GM12878 (cell line): ENCODE measurements at regions not wholly inside any gene's neighbourhood (a gene's known extent, or its start where the extent isn't known, plus 50 kb on each side); places are given as distances from the start of the nearest gene placed in this dataset.

Experiments
- ATAC-seq: fragments of 200-7000 bp; cut with Tn5 transposase; 3 replicates; pipeline ENCODE4 v1.9.1; 2020; ENCODE audit warnings: mild to moderate bottlenecking, moderate library complexity
- BruUV-seq: library from RNA; stranded (reverse); fragments of 400-500 nt; replicated peaks from 2 replicates; lab custom pipeline; 2021; lab: Mats Ljungman, UMichigan
- CTCF ChIA-PET: fragments of 300-600 bp; sonication (Branson Sonifier 250); formaldehyde crosslinking; extraction: SDS; loops from one replicate; lab custom pipeline; 2021; ENCODE audit warnings: inconsistent platforms; lab: Yijun Ruan, JAX
- POLR2A ChIA-PET: fragments of 350-600 bp; formaldehyde crosslinking; extraction: SDS; loops from one replicate; lab custom pipeline; 2021; ENCODE audit warnings: inconsistent platforms; lab: Charles Lee
- RAD21 ChIA-PET: fragments of 300-600 bp; sonication (Branson Sonifier 250); formaldehyde crosslinking; loops from one replicate; lab custom pipeline; 2023; ENCODE audit warnings: antibody characterized with exemption; ENCODE audit not compliant: unreplicated experiment; lab: Charles Lee
- SMC1A ChIA-PET: fragments of 300-600 bp; sonication (Branson Sonifier 250); formaldehyde crosslinking; loops from one replicate; lab custom pipeline; 2023; ENCODE audit not compliant: unreplicated experiment, uncharacterized antibody; lab: Charles Lee
- DNase-seq: peaks from one replicate; pipeline ENCODE4 v3.0.0-alpha.2; 2011; ENCODE audit warnings: low read depth, low spot score
- FAIRE-seq: peaks from 3 replicates; lab custom pipeline; 2011; peaks lifted over from hg19 to GRCh38; lab: Jason Lieb, UNC
- H2AFZ ChIP-seq: 2 replicates; pipeline ENCODE4 v1.6.0; 2011; ENCODE audit warnings: low read depth, low read length, control low read depth; ENCODE audit not compliant: control insufficient read depth
- H3K27ac ChIP-seq: 2 replicates; pipeline ENCODE4 v1.5.1; 2011; ENCODE audit warnings: control low read depth; ENCODE audit not compliant: control insufficient read depth, insufficient read depth
- H3K27me3 ChIP-seq, 2 experiments: replicated peaks in 1 of 2; 2 replicates each; pipeline versions ENCODE4 v1.6.0 to v1.6.1; 2011; ENCODE audit warnings: low read length in 1 of 2; ENCODE audit not compliant: control insufficient read depth in 2 of 2, insufficient read depth in 2 of 2
- H3K36me3 ChIP-seq, 2 experiments: 2 replicates each; pipeline ENCODE4 v1.5.1; 2011; ENCODE audit warnings: low read length in 1 of 2; ENCODE audit not compliant: control insufficient read depth in 2 of 2, insufficient read depth in 2 of 2
- H3K4me1 ChIP-seq: 2 replicates; pipeline ENCODE4 v1.6.1; 2011; ENCODE audit warnings: mild to moderate bottlenecking, low read length, moderate library complexity, mixed read lengths; ENCODE audit not compliant: control insufficient read depth, insufficient read depth
- H3K4me2 ChIP-seq: 2 replicates; pipeline ENCODE4 v1.6.0; 2011; ENCODE audit warnings: control low read depth; ENCODE audit not compliant: control insufficient read depth, insufficient read depth
- H3K4me3 ChIP-seq: fragments of 200-600 bp; sonication (generic); 2 replicates; pipeline ENCODE4 v1.5.1; 2016
- H3K79me2 ChIP-seq: 2 replicates; pipeline ENCODE4 v1.6.0; 2011; ENCODE audit warnings: low read length; ENCODE audit not compliant: control insufficient read depth, insufficient read depth
- H3K9ac ChIP-seq: 2 replicates; pipeline ENCODE4 v1.8.0; 2011; ENCODE audit warnings: low read length, control low read depth, mixed read lengths; ENCODE audit not compliant: control insufficient read depth, insufficient read depth
- H3K9me3 ChIP-seq: replicated peaks from 3 replicates; pipeline ENCODE4 v1.5.1; 2011; ENCODE audit warnings: mild to moderate bottlenecking, low read length; ENCODE audit not compliant: control insufficient read depth, insufficient read depth
- H4K20me1 ChIP-seq: 2 replicates; pipeline ENCODE4 v1.6.0; 2011; ENCODE audit not compliant: control insufficient read depth, insufficient read depth
- CBX5 ChIP-seq: sonication (generic); IDR thresholded peaks from 2 replicates; pipeline ENCODE4 v1.6.1; 2016; ENCODE audit warnings: low read depth, moderate library complexity, mild to moderate bottlenecking, inconsistent platforms
- CEBPB ChIP-seq, 2 experiments: fragments of 150-350 bp in 1 of 2; IDR thresholded peaks; 2 replicates each; pipeline ENCODE4 v1.6.1; 2012 to 2014; ENCODE audit warnings: low read depth in 2 of 2, low read length in 2 of 2, borderline replicate concordance in 1 of 2, inconsistent platforms in 1 of 2
- CHD2 ChIP-seq: IDR thresholded peaks from 2 replicates; pipeline ENCODE4 v1.6.1; 2011; ENCODE audit warnings: low read depth, low read length, improper control_type of control experiment, borderline replicate concordance
- CHD4 ChIP-seq: fragments of 200-600 bp; sonication (generic); IDR thresholded peaks from 2 replicates; pipeline ENCODE4 v1.6.1; 2016; ENCODE audit warnings: mild to moderate bottlenecking
- EED ChIP-seq: sonication (generic); IDR thresholded peaks from 2 replicates; pipeline ENCODE4 v1.6.1; 2016; ENCODE audit warnings: antibody characterized with exemption, low read depth
- EGR1 ChIP-seq, 2 experiments: IDR thresholded peaks; 1 replicate in 1 of 2; 2 replicates in 1 of 2; pipeline ENCODE4 v1.6.1; 2011 to 2012; ENCODE audit warnings: low read depth in 2 of 2, low read length in 2 of 2, borderline replicate concordance in 1 of 2, mild to moderate bottlenecking in 1 of 2, moderate library complexity in 1 of 2
- EP300 ChIP-seq, 2 experiments: fragments of 150-350 bp in 1 of 2; IDR thresholded peaks; 2 replicates each; pipeline ENCODE4 v1.6.1; 2011 to 2012; ENCODE audit warnings: low read depth in 2 of 2, low read length in 2 of 2, borderline replicate concordance in 1 of 2, improper control_type of control experiment in 1 of 2, inconsistent platforms in 1 of 2; ENCODE audit not compliant: control insufficient read depth in 1 of 2
- FOXM1 ChIP-seq: IDR thresholded peaks from 2 replicates; pipeline ENCODE4 v1.6.1; 2012; ENCODE audit warnings: low read depth, mild to moderate bottlenecking, inconsistent platforms, low read length, moderate library complexity
- RFX5 ChIP-seq: IDR thresholded peaks from 2 replicates; pipeline ENCODE4 v1.6.1; 2011; ENCODE audit warnings: low read depth, low read length, improper control_type of control experiment
- SMAD1 ChIP-seq: fragments of 450-650 bp; IDR thresholded peaks from 2 replicates; pipeline ENCODE4 v1.6.1; 2018; ENCODE audit warnings: mild to moderate bottlenecking, low read depth; ENCODE audit not compliant: partially characterized antibody
- SREBF2 ChIP-seq: IDR thresholded peaks from 2 replicates; pipeline ENCODE4 v1.6.1; 2012; ENCODE audit warnings: mild to moderate bottlenecking, low read length
- STAT1 ChIP-seq: fragments of 450-650 bp; conservative IDR thresholded peaks from 2 replicates; pipeline ENCODE4 v1.6.1; 2014; ENCODE audit warnings: antibody characterized with exemption, mild to moderate bottlenecking
- TAF1 ChIP-seq: IDR thresholded peaks from 2 replicates; pipeline ENCODE4 v1.6.1; 2011; ENCODE audit warnings: mild to moderate bottlenecking, low read depth, low read length, borderline replicate concordance
- TCF12 ChIP-seq: IDR thresholded peaks from 2 replicates; pipeline ENCODE4 v1.6.1; 2011; ENCODE audit warnings: low read depth, mild to moderate bottlenecking, low read length
- ZBED1 ChIP-seq: IDR thresholded peaks from 2 replicates; pipeline ENCODE4 v1.6.1; 2016; ENCODE audit warnings: borderline replicate concordance
- ZNF274 ChIP-seq: IDR thresholded peaks from one replicate; pipeline ENCODE4 v1.8.0; 2011; ENCODE audit not compliant: insufficient read length, insufficient read depth
- WGBS: methylation state at CpG from one replicate; pipeline ENCODE4 v1.1.6; 2016; ENCODE audit warnings: low lambda C conversion rate; ENCODE audit not compliant: insufficient replicate concordance, insufficient coverage; ENCODE audit errors: missing lambda C conversion rate; 5-methylcytosine and 5-hydroxymethylcytosine counted together
- in situ Hi-C: fragments of 300-500 bp; cut with MboI; formaldehyde crosslinking; loops from 9 replicates; pipeline ENCODE4 v1.14.3; 2018; ENCODE audit warnings: mixed read lengths
- intact Hi-C: fragments of 100-400 bp; cut with micrococcal nuclease; formaldehyde crosslinking; loops from one replicate; pipeline ENCODE4 v1.14.2; 2022; ENCODE audit not compliant: unreplicated experiment
- TF ChIP-seq, protein P1 (sequence below): fragments of 450-650 bp; IDR thresholded peaks from 2 replicates; pipeline ENCODE4 v1.6.1; 2018; ENCODE audit warnings: mild to moderate bottlenecking, low read depth, moderate library complexity; ENCODE audit not compliant: partially characterized antibody
- TF ChIP-seq, protein P2 (sequence below): IDR thresholded peaks from 2 replicates; pipeline ENCODE4 v1.6.1; 2011; ENCODE audit warnings: low read depth, low read length, improper control_type of control experiment, borderline replicate concordance
- TF ChIP-seq, protein P3 (sequence below): fragments of 450-650 bp; IDR thresholded peaks from 2 replicates; pipeline ENCODE4 v1.6.1; 2017; ENCODE audit warnings: mild to moderate bottlenecking, moderate library complexity

DNA sequence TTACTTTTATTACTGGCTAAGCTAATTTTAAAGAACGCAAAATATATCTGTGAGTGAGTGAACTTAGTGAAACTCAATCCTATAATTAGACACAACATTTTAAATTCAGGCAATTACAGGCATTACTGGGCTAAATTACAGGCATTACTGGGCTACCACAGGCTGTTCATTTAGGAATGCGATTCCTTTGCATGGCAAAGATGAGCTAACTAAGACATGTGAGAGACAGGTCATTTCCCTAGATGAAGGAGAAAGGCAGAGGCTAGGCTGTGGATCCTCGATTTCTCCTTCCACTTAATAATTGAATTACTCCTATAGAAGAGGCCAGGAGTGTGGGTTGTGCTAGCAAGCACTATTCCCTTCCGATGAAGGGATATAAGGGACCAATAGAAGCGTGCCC lies 429.4 kb upstream of the LMO3 start:
- DNase-seq: no peak

More for the DNA sequence above, 429.4 kb upstream of the LMO3 start:
- Histone ChIP-seq H4K20me1 (no peaks in the 10 kb centered on the region), H3K9ac (no peak overlapping the region), H3K27me3 (no peaks in the 10 kb centered on the region), H3K9me3 (no peaks in the 10 kb centered on the region), H2AFZ (no peak overlapping the region), H3K79me2 (no peaks in the 10 kb centered on the region), H3K4me2 (no peak overlapping the region), H3K27ac (no peak overlapping the region), H3K4me1 (no peaks in the 10 kb centered on the region)
- WGBS: 24% methylated on average over 5 of the region's 5 CpGs
- in situ Hi-C loops (no loop called here), intact Hi-C loops (no loop called here)
- ChIA-PET POLR2A (no interaction called here), CTCF (no interaction called here), SMC1A (interaction anchor here (1.4 kb wide), 1 partner anchor 26 kb away, joined by 3 read pairs; no protein-coding TSS in a partner anchor)
- no peak for ATAC-seq
- no TSS peak for BruUV-seq
- no peak for FAIRE-seq
- TF ChIP-seq, protein P1, sequence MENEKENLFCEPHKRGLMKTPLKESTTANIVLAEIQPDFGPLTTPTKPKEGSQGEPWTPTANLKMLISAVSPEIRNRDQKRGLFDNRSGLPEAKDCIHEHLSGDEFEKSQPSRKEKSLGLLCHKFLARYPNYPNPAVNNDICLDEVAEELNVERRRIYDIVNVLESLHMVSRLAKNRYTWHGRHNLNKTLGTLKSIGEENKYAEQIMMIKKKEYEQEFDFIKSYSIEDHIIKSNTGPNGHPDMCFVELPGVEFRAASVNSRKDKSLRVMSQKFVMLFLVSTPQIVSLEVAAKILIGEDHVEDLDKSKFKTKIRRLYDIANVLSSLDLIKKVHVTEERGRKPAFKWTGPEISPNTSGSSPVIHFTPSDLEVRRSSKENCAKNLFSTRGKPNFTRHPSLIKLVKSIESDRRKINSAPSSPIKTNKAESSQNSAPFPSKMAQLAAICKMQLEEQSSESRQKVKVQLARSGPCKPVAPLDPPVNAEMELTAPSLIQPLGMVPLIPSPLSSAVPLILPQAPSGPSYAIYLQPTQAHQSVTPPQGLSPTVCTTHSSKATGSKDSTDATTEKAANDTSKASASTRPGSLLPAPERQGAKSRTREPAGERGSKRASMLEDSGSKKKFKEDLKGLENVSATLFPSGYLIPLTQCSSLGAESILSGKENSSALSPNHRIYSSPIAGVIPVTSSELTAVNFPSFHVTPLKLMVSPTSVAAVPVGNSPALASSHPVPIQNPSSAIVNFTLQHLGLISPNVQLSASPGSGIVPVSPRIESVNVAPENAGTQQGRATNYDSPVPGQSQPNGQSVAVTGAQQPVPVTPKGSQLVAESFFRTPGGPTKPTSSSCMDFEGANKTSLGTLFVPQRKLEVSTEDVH: no peak
- no peak for TF ChIP-seq CHD2
- no peak for TF ChIP-seq FOXM1
- TF ChIP-seq, protein P2, sequence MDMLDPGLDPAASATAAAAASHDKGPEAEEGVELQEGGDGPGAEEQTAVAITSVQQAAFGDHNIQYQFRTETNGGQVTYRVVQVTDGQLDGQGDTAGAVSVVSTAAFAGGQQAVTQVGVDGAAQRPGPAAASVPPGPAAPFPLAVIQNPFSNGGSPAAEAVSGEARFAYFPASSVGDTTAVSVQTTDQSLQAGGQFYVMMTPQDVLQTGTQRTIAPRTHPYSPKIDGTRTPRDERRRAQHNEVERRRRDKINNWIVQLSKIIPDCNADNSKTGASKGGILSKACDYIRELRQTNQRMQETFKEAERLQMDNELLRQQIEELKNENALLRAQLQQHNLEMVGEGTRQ: no peak
- no peak for TF ChIP-seq EP300 (IDR thresholded peaks at IDR 0.05; ENCODE audit: borderline replicate concordance in 1 of 2, control insufficient read depth in 1 of 2, low read depth in 2 of 2, low read length in 2 of 2)
- no peak for TF ChIP-seq EED
- TF ChIP-seq CEBPB (IDR thresholded peaks at IDR 0.05; ENCODE audit: borderline replicate concordance in 1 of 2, low read depth in 2 of 2, low read length in 2 of 2): no peak
- TF ChIP-seq ZNF274: no peak
- no peak for TF ChIP-seq ZBED1
- TF ChIP-seq, protein P3, sequence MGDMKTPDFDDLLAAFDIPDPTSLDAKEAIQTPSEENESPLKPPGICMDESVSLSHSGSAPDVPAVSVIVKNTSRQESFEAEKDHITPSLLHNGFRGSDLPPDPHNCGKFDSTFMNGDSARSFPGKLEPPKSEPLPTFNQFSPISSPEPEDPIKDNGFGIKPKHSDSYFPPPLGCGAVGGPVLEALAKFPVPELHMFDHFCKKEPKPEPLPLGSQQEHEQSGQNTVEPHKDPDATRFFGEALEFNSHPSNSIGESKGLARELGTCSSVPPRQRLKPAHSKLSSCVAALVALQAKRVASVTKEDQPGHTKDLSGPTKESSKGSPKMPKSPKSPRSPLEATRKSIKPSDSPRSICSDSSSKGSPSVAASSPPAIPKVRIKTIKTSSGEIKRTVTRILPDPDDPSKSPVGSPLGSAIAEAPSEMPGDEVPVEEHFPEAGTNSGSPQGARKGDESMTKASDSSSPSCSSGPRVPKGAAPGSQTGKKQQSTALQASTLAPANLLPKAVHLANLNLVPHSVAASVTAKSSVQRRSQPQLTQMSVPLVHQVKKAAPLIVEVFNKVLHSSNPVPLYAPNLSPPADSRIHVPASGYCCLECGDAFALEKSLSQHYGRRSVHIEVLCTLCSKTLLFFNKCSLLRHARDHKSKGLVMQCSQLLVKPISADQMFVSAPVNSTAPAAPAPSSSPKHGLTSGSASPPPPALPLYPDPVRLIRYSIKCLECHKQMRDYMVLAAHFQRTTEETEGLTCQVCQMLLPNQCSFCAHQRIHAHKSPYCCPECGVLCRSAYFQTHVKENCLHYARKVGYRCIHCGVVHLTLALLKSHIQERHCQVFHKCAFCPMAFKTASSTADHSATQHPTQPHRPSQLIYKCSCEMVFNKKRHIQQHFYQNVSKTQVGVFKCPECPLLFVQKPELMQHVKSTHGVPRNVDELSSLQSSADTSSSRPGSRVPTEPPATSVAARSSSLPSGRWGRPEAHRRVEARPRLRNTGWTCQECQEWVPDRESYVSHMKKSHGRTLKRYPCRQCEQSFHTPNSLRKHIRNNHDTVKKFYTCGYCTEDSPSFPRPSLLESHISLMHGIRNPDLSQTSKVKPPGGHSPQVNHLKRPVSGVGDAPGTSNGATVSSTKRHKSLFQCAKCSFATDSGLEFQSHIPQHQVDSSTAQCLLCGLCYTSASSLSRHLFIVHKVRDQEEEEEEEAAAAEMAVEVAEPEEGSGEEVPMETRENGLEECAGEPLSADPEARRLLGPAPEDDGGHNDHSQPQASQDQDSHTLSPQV: no peak
- no peak for TF ChIP-seq EGR1 (IDR thresholded peaks at IDR 0.05; ENCODE audit: borderline replicate concordance in 1 of 2, low read depth in 2 of 2, low read length in 2 of 2)
- no peak for TF ChIP-seq SMAD1
- TF ChIP-seq TAF1: no peak
- TF ChIP-seq CBX5: no peak
- TF ChIP-seq RFX5: no peak
- TF ChIP-seq SREBF2: no peak
- TF ChIP-seq CHD4: no peak
- no peak for TF ChIP-seq STAT1
- TF ChIP-seq TCF12: no peak
- TF ChIP-seq, all 136 proteins: peak for 0
- Histone ChIP-seq H3K36me3 (no peaks in the 10 kb centered on the region), H3K4me3 (no peak overlapping the region)
- RAD21 ChIA-PET: no interaction called here
